ENCODE measurements at regions not wholly inside any gene's neighbourhood (a gene's known extent, or its start where the extent isn't known, plus 50 kb on each side); places are given as distances from the start of the nearest gene placed in this dataset.

- TF ChIP-seq FOXK2 (IDR thresholded peaks at IDR 0.05) (no peak), TARDBP (IDR thresholded peaks at IDR 0.05) (no peak), NFRKB (IDR thresholded peaks at IDR 0.05) (no peak), HDGF (IDR thresholded peaks at IDR 0.05; ENCODE audit: borderline replicate concordance) (no peak), SUZ12 (IDR thresholded peaks at IDR 0.05) (no peak), SP1 (IDR thresholded peaks at IDR 0.05) (no peak), LEF1 (IDR thresholded peaks at IDR 0.05; ENCODE audit: borderline replicate concordance) (no peak), ELF4 (IDR thresholded peaks at IDR 0.05) (no peak), ZNF384 (IDR thresholded peaks at IDR 0.05) (no peak)
- TF ChIP-seq, protein P1, sequence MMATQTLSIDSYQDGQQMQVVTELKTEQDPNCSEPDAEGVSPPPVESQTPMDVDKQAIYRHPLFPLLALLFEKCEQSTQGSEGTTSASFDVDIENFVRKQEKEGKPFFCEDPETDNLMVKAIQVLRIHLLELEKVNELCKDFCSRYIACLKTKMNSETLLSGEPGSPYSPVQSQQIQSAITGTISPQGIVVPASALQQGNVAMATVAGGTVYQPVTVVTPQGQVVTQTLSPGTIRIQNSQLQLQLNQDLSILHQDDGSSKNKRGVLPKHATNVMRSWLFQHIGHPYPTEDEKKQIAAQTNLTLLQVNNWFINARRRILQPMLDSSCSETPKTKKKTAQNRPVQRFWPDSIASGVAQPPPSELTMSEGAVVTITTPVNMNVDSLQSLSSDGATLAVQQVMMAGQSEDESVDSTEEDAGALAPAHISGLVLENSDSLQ (IDR thresholded peaks at IDR 0.05), result no peak
Measured at GRCh38 chr4:89514811-89515210, 207.2 kb upstream of the GPRIN3 start.
